H1 (cell line): ENCODE measurements at regions not wholly inside any gene's neighbourhood (a gene's known extent, or its start where the extent isn't known, plus 50 kb on each side); places are given as distances from the start of the nearest gene placed in this dataset.

Experiments
- CTCF ChIA-PET: fragments of 300-600 bp; sonication (Branson Sonifier 250); formaldehyde crosslinking; loops from one replicate; lab custom pipeline; 2021; ENCODE audit not compliant: partially characterized antibody; lab: Charles Lee
- POLR2A ChIA-PET: fragments of 300-600 bp; sonication (Branson Sonifier 250); formaldehyde crosslinking; loops from one replicate; lab custom pipeline; 2021; ENCODE audit warnings: inconsistent platforms; ENCODE audit not compliant: partially characterized antibody; lab: Charles Lee
- DNase-seq, 2 experiments: peaks; one replicate each; pipeline versions ENCODE4 v3.0.0 to v3.0.0-alpha.2; 2010 to 2022; ENCODE audit warnings: low spot score in 2 of 2, low read depth in 1 of 2, mixed read lengths in 1 of 2
- FAIRE-seq: peaks from 2 replicates; lab custom pipeline; 2011; peaks lifted over from hg19 to GRCh38; lab: Jason Lieb, UNC
- H2AFZ ChIP-seq: 2 replicates; pipeline ENCODE4 v1.8.1; 2012; ENCODE audit warnings: low read length, inconsistent platforms
- H2AK5ac ChIP-seq: 2 replicates; pipeline ENCODE4 v1.6.1; 2013; ENCODE audit warnings: low read depth, low read length
- H2BK120ac ChIP-seq: replicated peaks from 2 replicates; pipeline ENCODE3; 2013; ENCODE audit warnings: low read depth, low read length, inconsistent platforms
- H2BK12ac ChIP-seq: 2 replicates; pipeline ENCODE4 v1.6.1; 2013; ENCODE audit warnings: low read depth, low read length
- H2BK15ac ChIP-seq: 2 replicates; pipeline ENCODE4 v1.6.1; 2013; ENCODE audit warnings: low read length
- H2BK20ac ChIP-seq: 2 replicates; pipeline ENCODE4 v1.6.1; 2013; ENCODE audit warnings: low read length
- H2BK5ac ChIP-seq: 2 replicates; pipeline ENCODE4 v1.6.1; 2013; ENCODE audit warnings: low read depth, low read length
- H3K14ac ChIP-seq: 2 replicates; pipeline ENCODE4 v1.6.1; 2013; ENCODE audit warnings: inconsistent platforms; ENCODE audit not compliant: insufficient read length
- H3K18ac ChIP-seq: 2 replicates; pipeline ENCODE4 v1.6.1; 2013; ENCODE audit warnings: low read length; ENCODE audit errors: extremely low read depth
- H3K23ac ChIP-seq: 2 replicates; pipeline ENCODE4 v1.6.1; 2013; ENCODE audit warnings: inconsistent platforms; ENCODE audit not compliant: insufficient read length
- H3K23me2 ChIP-seq: 2 replicates; pipeline ENCODE4 v1.6.1; 2013; ENCODE audit warnings: low read depth, low read length
- H3K27ac ChIP-seq: 2 replicates; pipeline ENCODE4 v1.6.1; 2011; ENCODE audit warnings: low read depth, low read length, inconsistent platforms
- H3K27me3 ChIP-seq, 4 experiments: replicated peaks in 1 of 4; 1 replicate in 1 of 4; 2 replicates in 3 of 4; pipeline versions ENCODE4 v1.6.1 to v1.8.1; 2011 to 2013; ENCODE audit warnings: low read length in 3 of 4, mild to moderate bottlenecking in 3 of 4, inconsistent platforms in 2 of 4, mixed read lengths in 2 of 4, moderate library complexity in 1 of 4; ENCODE audit not compliant: control insufficient read depth in 3 of 4, insufficient read depth in 3 of 4; ENCODE audit errors: extremely low read depth in 1 of 4
- H3K36me3 ChIP-seq, 4 experiments: 2 replicates each; pipeline versions ENCODE4 v1.6.1 to v1.8.1; 2011 to 2013; ENCODE audit warnings: mild to moderate bottlenecking in 4 of 4, low read length in 3 of 4, moderate library complexity in 2 of 4, control low read depth in 1 of 4, inconsistent platforms in 1 of 4; ENCODE audit not compliant: insufficient read depth in 4 of 4, control insufficient read depth in 2 of 4
- H3K4ac ChIP-seq: replicated peaks from 2 replicates; pipeline ENCODE3; 2013; ENCODE audit warnings: low read length, low read depth, mixed read lengths, inconsistent platforms; ENCODE audit not compliant: insufficient read length
- H3K4me1 ChIP-seq, 4 experiments: replicated peaks in 1 of 4; 1 replicate in 1 of 4; 2 replicates in 3 of 4; pipeline versions ENCODE4 v1.6.1 to v1.8.1; 2011 to 2013; ENCODE audit warnings: low read length in 3 of 4, inconsistent platforms in 2 of 4, mixed read lengths in 1 of 4; ENCODE audit not compliant: insufficient read depth in 4 of 4, control insufficient read depth in 3 of 4
- H3K4me2 ChIP-seq, 2 experiments: 2 replicates each; pipeline versions ENCODE4 v1.6.1 to v1.8.1; 2011 to 2013; ENCODE audit warnings: low read depth in 2 of 2, low read length in 2 of 2, control low read depth in 1 of 2, inconsistent platforms in 1 of 2, mild to moderate bottlenecking in 1 of 2; ENCODE audit not compliant: insufficient read depth in 1 of 2
- H3K4me3 ChIP-seq, 4 experiments: fragments of 200-600, 300-600 bp in 1 of 4; sonication (generic), shearing (Covaris generic), sonication (Bioruptor Twin) in 1 of 4; 2 replicates each; pipeline versions ENCODE4 v1.5.1 to v1.8.1; 2011 to 2016; ENCODE audit warnings: low read length in 4 of 4, low read depth in 3 of 4, control low read depth in 2 of 4, inconsistent platforms in 2 of 4, mild to moderate bottlenecking in 2 of 4, mixed read lengths in 1 of 4, moderate library complexity in 1 of 4; ENCODE audit not compliant: insufficient read depth in 2 of 4; ENCODE audit errors: extremely low read depth in 1 of 4
- H3K56ac ChIP-seq: replicated peaks from 2 replicates; pipeline ENCODE3; 2013; ENCODE audit warnings: low read depth, mild to moderate bottlenecking, mixed read lengths, low read length, inconsistent platforms; ENCODE audit not compliant: insufficient read length
- H3K79me1 ChIP-seq: 2 replicates; pipeline ENCODE4 v1.6.1; 2013; ENCODE audit warnings: low read depth, low read length, control low read depth
- H3K79me2 ChIP-seq, 2 experiments: 2 replicates each; pipeline versions ENCODE4 v1.6.1 to v1.8.1; 2012 to 2013; ENCODE audit warnings: low read length in 2 of 2, mild to moderate bottlenecking in 2 of 2, inconsistent platforms in 1 of 2; ENCODE audit not compliant: insufficient read depth in 2 of 2, control insufficient read depth in 1 of 2
- H3K9ac ChIP-seq, 4 experiments: replicated peaks in 1 of 4; 1 replicate in 1 of 4; 2 replicates in 3 of 4; pipeline versions ENCODE4 v1.6.1 to v1.8.1; 2011 to 2013; ENCODE audit warnings: low read depth in 3 of 4, low read length in 3 of 4, control low read depth in 2 of 4, mild to moderate bottlenecking in 2 of 4, moderate library complexity in 2 of 4, inconsistent platforms in 1 of 4; ENCODE audit errors: extremely low read depth in 1 of 4
- H3K9me3 ChIP-seq, 2 experiments: 2 replicates each; pipeline versions ENCODE4 v1.6.1 to v1.8.1; 2012 to 2013; ENCODE audit warnings: mild to moderate bottlenecking in 2 of 2, moderate library complexity in 2 of 2, control low read depth in 1 of 2, inconsistent platforms in 1 of 2, low read depth in 1 of 2, low read length in 1 of 2, mixed read lengths in 1 of 2; ENCODE audit not compliant: insufficient read depth in 2 of 2
- H4K20me1 ChIP-seq, 2 experiments: replicated peaks in 1 of 2; 2 replicates each; pipeline versions ENCODE3 to v1.8.1; 2011 to 2013; ENCODE audit warnings: inconsistent platforms in 2 of 2, low read length in 2 of 2, mild to moderate bottlenecking in 1 of 2; ENCODE audit not compliant: insufficient read depth in 2 of 2, control insufficient read depth in 1 of 2
- H4K5ac ChIP-seq: 2 replicates; pipeline ENCODE4 v1.6.1; 2013; ENCODE audit warnings: low read length, low read depth, mixed read lengths, inconsistent platforms; ENCODE audit not compliant: insufficient read length
- H4K8ac ChIP-seq: 2 replicates; pipeline ENCODE4 v1.8.0; 2013; ENCODE audit warnings: mild to moderate bottlenecking, moderate library complexity, low read length, inconsistent platforms; ENCODE audit not compliant: insufficient read depth; ENCODE audit errors: extremely low read depth
- H4K91ac ChIP-seq: replicated peaks from 2 replicates; pipeline ENCODE3; 2013; ENCODE audit warnings: low read length, mixed read lengths, inconsistent platforms; ENCODE audit not compliant: insufficient read length
- CBX8 ChIP-seq: fragments of 300-800, 300-1000 bp; sonication (generic); IDR thresholded peaks from 2 replicates; pipeline ENCODE4 v1.7.1; 2016; ENCODE audit warnings: low read depth, low read length, borderline replicate concordance
- CHD1 ChIP-seq: IDR thresholded peaks from 2 replicates; pipeline ENCODE4 v1.6.1; 2012; ENCODE audit warnings: low read depth, low read length, improper control_type of control experiment
- JUND ChIP-seq: IDR thresholded peaks from 2 replicates; pipeline ENCODE4 v1.6.1; 2011; ENCODE audit warnings: mild to moderate bottlenecking, improper control_type of control experiment, low read length
- KDM4A ChIP-seq: IDR thresholded peaks from one replicate; pipeline ENCODE4 v1.7.1; 2012; ENCODE audit warnings: low read depth, mild to moderate bottlenecking, moderate library complexity, low read length, inconsistent platforms; ENCODE audit not compliant: severe bottlenecking
- RAD21 ChIP-seq, 2 experiments: IDR thresholded peaks in 1 of 2; conservative IDR thresholded peaks in 1 of 2; 2 replicates each; pipeline ENCODE4 v1.6.1; 2011; ENCODE audit warnings: low read depth in 2 of 2, low read length in 2 of 2, improper control_type of control experiment in 1 of 2, inconsistent platforms in 1 of 2, mild to moderate bottlenecking in 1 of 2, moderate library complexity in 1 of 2
- RBBP5 ChIP-seq: IDR thresholded peaks from 2 replicates; pipeline ENCODE4 v1.7.1; 2012; ENCODE audit warnings: low read depth, mild to moderate bottlenecking, inconsistent platforms, low read length, moderate library complexity, borderline replicate concordance
- RFX5 ChIP-seq: IDR thresholded peaks from 2 replicates; pipeline ENCODE4 v1.6.1; 2011; ENCODE audit warnings: low read depth, low read length, improper control_type of control experiment, borderline replicate concordance
- SP1 ChIP-seq: IDR thresholded peaks from 2 replicates; pipeline ENCODE4 v1.6.1; 2011; ENCODE audit warnings: low read depth, low read length
- SP2 ChIP-seq: IDR thresholded peaks from 2 replicates; pipeline ENCODE4 v1.6.1; 2012; ENCODE audit warnings: mild to moderate bottlenecking, low read length, inconsistent platforms
- SUZ12 ChIP-seq: fragments of 200-600 bp; sonication (generic); IDR thresholded peaks from 2 replicates; pipeline ENCODE4 v1.6.1; 2012; ENCODE audit warnings: mild to moderate bottlenecking, inconsistent platforms, low read length, moderate library complexity, mixed read lengths
- TBP ChIP-seq: IDR thresholded peaks from 2 replicates; pipeline ENCODE4 v1.6.1; 2011; ENCODE audit warnings: low read depth, low read length, improper control_type of control experiment
- TCF12 ChIP-seq: IDR thresholded peaks from 2 replicates; pipeline ENCODE4 v1.6.1; 2011; ENCODE audit warnings: low read depth, mild to moderate bottlenecking, low read length
- ZNF274 ChIP-seq: IDR thresholded peaks from 2 replicates; pipeline ENCODE4 v1.7.0; 2012; ENCODE audit warnings: low read length, borderline replicate concordance; ENCODE audit errors: extremely low read depth
- WGBS, 2 experiments: shearing (Covaris generic) in 1 of 2; methylation state at CpG; one replicate each; pipeline versions ENCODE4 v1.1.6 to v1.1.7; 2013 to 2015; ENCODE audit warnings: low lambda C conversion rate in 2 of 2, mixed read lengths in 2 of 2, inconsistent platforms in 1 of 2, low coverage in 1 of 2, missing lambda C conversion rate in 1 of 2; ENCODE audit not compliant: insufficient replicate concordance in 2 of 2, insufficient coverage in 1 of 2, insufficient read length in 1 of 2; ENCODE audit errors: extremely low coverage in 1 of 2, missing lambda C conversion rate in 1 of 2; 5-methylcytosine and 5-hydroxymethylcytosine counted together
- TF ChIP-seq, protein P1 (sequence below): IDR thresholded peaks from 2 replicates; pipeline ENCODE4 v1.6.1; 2012; ENCODE audit warnings: inconsistent platforms

DNA sequence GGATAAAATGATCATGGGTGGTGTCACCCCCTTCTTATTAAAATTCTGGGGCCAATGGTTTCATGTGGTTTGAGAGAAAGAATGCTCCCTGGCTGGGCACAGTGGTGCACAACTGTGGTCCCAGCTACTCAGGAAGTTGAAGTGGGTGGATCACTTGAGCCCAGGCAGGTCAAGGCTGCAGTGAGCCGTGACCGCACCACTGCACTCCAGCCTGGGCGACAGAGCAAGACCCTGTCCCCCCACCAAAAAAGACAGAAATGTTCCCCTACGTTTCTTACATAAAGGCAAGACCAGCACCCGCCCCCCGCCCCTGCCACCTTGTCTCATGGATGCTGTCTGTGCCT is 53.0 kb upstream of the ID2 start:
- Histone ChIP-seq H2BK5ac (no peak overlapping the region), H3K4ac (no peak overlapping the region), H3K4me3 (no peak overlapping the region), H3K27me3 (no peaks in the 10 kb centered on the region; a peak in 1 of 7 replicates), H3K14ac (no peak overlapping the region), H4K91ac (no peak overlapping the region), H3K36me3 (no peaks in the 10 kb centered on the region), H3K9ac (no peak overlapping the region), H3K9me3 (no peaks in the 10 kb centered on the region), H3K4me2 (no peak overlapping the region), H2AK5ac (no peak overlapping the region), H2BK12ac (no peak overlapping the region), H3K18ac (no peak overlapping the region), H3K23ac (no peak overlapping the region), H4K8ac (peak overlapping the region; percentile 12; the same call in 1 of the 2 replicates), H4K20me1 (peaks cover 0 to 3% of the 10 kb centered on the region in 2 experiments), H3K27ac (no peak overlapping the region), H2BK15ac (no peak overlapping the region), H2BK20ac (no peak overlapping the region), H3K4me1 (peaks cover 0 to 4% (median 3%) of the 10 kb centered on the region in 4 experiments; a peak in 2 of 7 replicates), H4K5ac (no peak overlapping the region), H2BK120ac (no peak overlapping the region), H2AFZ (no peak overlapping the region), H3K56ac (no peak overlapping the region), H3K79me1 (no peaks in the 10 kb centered on the region), H3K79me2 (no peaks in the 10 kb centered on the region), H3K23me2 (peaks cover 3% of the 10 kb centered on the region; the same call in 1 of the 2 replicates)
- 93% methylated on average over 4 of the region's 6 CpGs; no CpG with 5 or more reads in 1 of the 2 experiments for WGBS, 2 experiments
- ChIA-PET CTCF (interaction anchor here (0.6 to 1.9 kb wide), 6 partner anchors 9 to 696 kb away, joined by 3 to 6 read pairs (median 4); no protein-coding TSS in a partner anchor), POLR2A (no interaction called here)
- no peak for DNase-seq
- no peak for FAIRE-seq
- TF ChIP-seq SP1 (no peak), SUZ12 (no peak), TCF12 (no peak), KDM4A (no peak), RBBP5 (no peak), RAD21 (IDR thresholded peaks at IDR 0.05 in 1 of 2, conservative IDR thresholded peaks at IDR 0.05 in 1 of 2; ENCODE audit: low read depth in 2 of 2, low read length in 2 of 2) (no peak), RFX5 (no peak), SP2 (no peak), CHD1 (no peak), JUND (no peak), ZNF274 (no peak), TBP (no peak), CBX8 (no peak)
- TF ChIP-seq, protein P1, sequence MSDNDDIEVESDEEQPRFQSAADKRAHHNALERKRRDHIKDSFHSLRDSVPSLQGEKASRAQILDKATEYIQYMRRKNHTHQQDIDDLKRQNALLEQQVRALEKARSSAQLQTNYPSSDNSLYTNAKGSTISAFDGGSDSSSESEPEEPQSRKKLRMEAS, result no peak
